Motor neuron (in vitro differentiated cells): ENCODE measurements at regions not wholly inside any gene's neighbourhood (a gene's known extent, or its start where the extent isn't known, plus 50 kb on each side); places are given as distances from the start of the nearest gene placed in this dataset.

ENCODE experiments used
- ATAC-seq, 8 experiments: fragments of 200-7000 bp; cut with Tn5 transposase; replicated peaks in 6 of 8; 2 replicates each; pipeline ENCODE4 v1.8.0; 2021; ENCODE audit warnings: mild to moderate bottlenecking in 8 of 8, moderate library complexity in 8 of 8
- H3K27ac ChIP-seq, 2 donors: fragments of 250-450 bp; sonication (Bioruptor Pico); 2 replicates each; pipeline ENCODE4 v1.9.0; 2021; ENCODE audit warnings: antibody characterized with exemption in 2 of 2, mild to moderate bottlenecking in 2 of 2, moderate library complexity in 1 of 2
- H3K4me1 ChIP-seq, 2 donors: fragments of 250-450 bp; sonication (Bioruptor Pico); replicated peaks in 1 of 2; 2 replicates each; pipeline ENCODE4 v1.6.1; 2021; ENCODE audit warnings: antibody characterized with exemption in 2 of 2, mild to moderate bottlenecking in 2 of 2, moderate library complexity in 1 of 2
- H3K4me3 ChIP-seq, 5 donors: fragments of 250-450 bp; sonication (Bioruptor Pico); 2 replicates each; pipeline ENCODE4 v1.9.0; 2021; ENCODE audit warnings: antibody characterized with exemption in 5 of 5, mild to moderate bottlenecking in 5 of 5, moderate library complexity in 4 of 5
- WGBS, 10 experiments: fragments of 450-650 bp; shearing (Covaris generic); methylation state at CpG; one replicate each; pipeline ENCODE4 v1.0.0; 2022; 5-methylcytosine and 5-hydroxymethylcytosine counted together
- in situ Hi-C, 9 experiments: fragments of 400-800 bp; cut with MboI; loops; one replicate each; pipeline ENCODE4 v1.15.0; 2021; ENCODE audit warnings: low sequenced_read_pairs in 9 of 9, low pct_unique_long_range_greater_than_20kb in 2 of 9; ENCODE audit not compliant: unreplicated experiment in 9 of 9

GRCh38 chr7:140235114-140235513 lies 58.3 kb upstream of the KDM7A start:
- no peak overlapping the region for H3K4me3 ChIP-seq
- ATAC-seq, result no peak
- WGBS, 10 experiments, result 20 to 100% (median 89%) methylated on average over 1 to 5 of the region's 5 CpGs; no CpG with 5 or more reads in 2 of the 10 experiments
- in situ Hi-C loops, result no loop called here
- H3K4me1 ChIP-seq, result peaks cover 0 to 2% of the 10 kb centered on the region in 2 donors
- H3K27ac ChIP-seq, result no peak overlapping the region

- H3K4me3 ChIP-seq, result no peak overlapping the region
- H3K27ac ChIP-seq, result no peak overlapping the region
- peaks cover 0 to 7% of the 10 kb centered on the region in 2 donors for H3K4me1 ChIP-seq
- ATAC-seq, result no peak
- in situ Hi-C loops, result no loop called here
- WGBS, 10 experiments, result 38 to 100% (median 87%) methylated on average over 1 to 4 of the region's 6 CpGs
Observed at GRCh38 chr7:140232957-140233917, 56.5 kb upstream of the KDM7A start.

- ATAC-seq, result no peak
- WGBS, 10 experiments, result 17 to 94% (median 71%) methylated on average over 1 to 11 of the region's 13 CpGs; no CpG with 5 or more reads in 2 of the 10 experiments
- H3K4me3 ChIP-seq, result peak overlapping the region in 4 of 5 donors; percentile 39 to 58 (median 45)
Observed at GRCh38 chr7:140231771-140232491, 55.1 kb upstream of the KDM7A start.

DNA sequence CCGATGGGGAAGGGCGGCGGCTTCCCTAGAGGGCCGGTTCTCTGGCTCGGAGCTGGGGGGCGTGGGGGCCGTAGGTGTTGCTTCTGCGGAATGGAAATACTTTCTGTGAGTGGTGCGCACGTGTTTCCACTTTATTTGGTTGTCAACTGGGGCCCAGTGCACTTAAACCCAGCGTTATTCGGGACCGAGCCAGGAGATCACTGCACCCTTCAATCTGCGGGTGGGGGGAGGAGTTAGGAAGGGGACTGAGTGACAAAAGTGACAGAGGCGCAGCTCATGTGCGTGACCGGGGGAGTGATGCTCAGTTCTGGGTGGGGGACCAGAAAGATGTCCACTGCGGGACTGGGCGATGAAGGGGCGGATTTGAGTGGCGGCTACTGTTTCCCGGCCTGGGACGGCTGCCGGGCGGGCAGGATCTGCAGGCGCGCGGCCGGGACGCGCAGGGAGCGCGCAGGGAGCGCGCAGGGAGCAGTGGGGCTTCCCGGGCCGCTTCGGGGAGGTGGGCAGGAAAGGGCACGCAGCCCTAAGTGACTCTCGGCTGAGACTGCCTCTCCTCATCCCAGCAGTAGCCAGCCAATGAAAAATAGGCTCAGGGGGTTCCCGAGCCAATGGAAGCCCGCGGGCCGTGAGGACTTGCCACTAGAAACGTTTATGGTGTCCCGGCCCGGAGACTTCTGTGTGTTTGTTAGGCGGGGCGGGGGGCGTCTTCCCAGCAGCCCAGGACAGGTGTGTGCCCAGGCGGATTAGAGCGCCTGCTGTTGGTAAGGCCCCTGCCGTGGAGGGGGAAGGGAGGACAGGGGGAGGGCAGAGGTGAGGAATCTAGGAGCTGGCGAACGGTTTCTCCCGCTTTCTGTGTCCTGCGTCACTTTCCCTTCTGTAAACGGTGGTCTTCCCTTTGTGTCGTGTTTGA lies 54.3 kb upstream of the KDM7A start:
- Histone ChIP-seq H3K27ac (no peak overlapping the region), H3K4me3 (peak overlapping the region; percentile 39 to 58 (median 45)), H3K4me1 (peaks cover 0 to 7% of the 10 kb centered on the region in 2 donors)
- WGBS, 10 experiments, result 0 to 90% (median 4%) methylated on average over 1 to 15 of the region's 59 CpGs; no CpG with 5 or more reads in 5 of the 10 experiments
- in situ Hi-C loops, result no loop called here
- peak; percentile 46 to 90 (median 83) for ATAC-seq

More at GRCh38 chr7:140231771-140232491, 55.1 kb upstream of the KDM7A start:
- H3K4me1 ChIP-seq, result peaks cover 0 to 7% of the 10 kb centered on the region in 2 donors
- H3K27ac ChIP-seq, result no peak overlapping the region
- in situ Hi-C loops, result no loop called here

DNA sequence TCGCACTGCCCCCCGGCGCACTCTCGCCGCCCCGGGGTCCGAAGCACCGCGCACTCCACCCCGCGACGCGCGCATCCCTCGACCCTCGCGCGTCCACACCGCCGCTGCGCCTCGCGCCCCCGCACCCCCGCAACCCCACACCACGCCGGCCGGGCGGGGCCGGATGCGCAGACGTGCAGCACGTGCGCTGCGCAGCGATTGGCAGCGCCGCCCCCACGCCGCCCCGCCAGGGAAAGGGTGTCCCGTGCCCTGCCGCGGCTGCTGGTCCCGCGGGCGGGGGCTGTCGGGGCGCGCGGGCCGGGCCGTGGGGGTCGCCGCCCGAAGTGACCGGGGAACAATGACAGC lies 53.7 kb upstream of the KDM7A start:
- Histone ChIP-seq H3K27ac (no peak overlapping the region), H3K4me3 (peak overlapping the region; percentile 39 to 58 (median 45)), H3K4me1 (peaks cover 0 to 7% of the 10 kb centered on the region in 2 donors)
- in situ Hi-C loops, result no loop called here
- no CpG with 5 or more reads among the region's 57 CpGs for WGBS, 10 experiments
- peak; percentile 47 to 76 (median 63) for ATAC-seq

GRCh38 chr7:140229591-140230515 lies 53.1 kb upstream of the KDM7A start:
- peak overlapping the region; percentile 39 to 58 (median 45) for H3K4me3 ChIP-seq
- 0 to 100% (median 34%) methylated on average over 1 to 10 of the region's 44 CpGs; no CpG with 5 or more reads in 4 of the 10 experiments for WGBS, 10 experiments
- peaks cover 0 to 7% of the 10 kb centered on the region in 2 donors for H3K4me1 ChIP-seq
- in situ Hi-C loops, result no loop called here
- no peak overlapping the region for H3K27ac ChIP-seq
- peak in 7 of 8 experiments; percentile 27 to 55 (median 47) for ATAC-seq

DNA sequence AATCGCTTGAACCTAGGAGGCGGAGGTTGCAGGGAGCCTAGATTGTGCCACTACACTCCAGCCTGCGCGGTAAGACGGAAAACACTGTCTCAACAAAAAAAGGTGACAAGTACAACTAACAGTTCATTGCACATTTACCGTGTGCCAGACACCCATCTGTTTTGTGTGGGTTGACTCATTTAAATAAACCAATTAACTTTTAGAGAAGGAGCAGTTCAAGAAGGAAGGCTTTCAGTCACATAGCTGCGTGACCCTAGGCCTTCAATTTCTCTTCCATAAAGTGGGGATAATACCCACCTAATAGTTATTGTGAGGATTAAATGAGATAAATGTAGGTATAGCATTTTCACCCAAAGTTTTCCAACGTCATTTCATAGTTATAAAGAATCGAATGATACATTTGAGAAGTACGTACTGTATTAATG lies 52.3 kb upstream of the KDM7A start:
- in situ Hi-C loops, result no loop called here
- no peak for ATAC-seq
- WGBS, 10 experiments, result 77 to 100% (median 95%) methylated on average over 2 to 7 of the region's 10 CpGs; no CpG with 5 or more reads in 1 of the 10 experiments

More for the DNA sequence above, 52.3 kb upstream of the KDM7A start:
- H3K4me1 ChIP-seq, result peaks cover 0 to 7% of the 10 kb centered on the region in 2 donors
- no peak overlapping the region for H3K27ac ChIP-seq
- H3K4me3 ChIP-seq, result no peak overlapping the region
